C4-2B (cell line): ENCODE measurements at regions not wholly inside any gene's neighbourhood (a gene's known extent, or its start where the extent isn't known, plus 50 kb on each side); places are given as distances from the start of the nearest gene placed in this dataset.

Experiments
- ZFX ChIP-seq: fragments of 450-650 bp; IDR thresholded peaks from 2 replicates; pipeline ENCODE4 v1.6.1; 2017
- TF ChIP-seq, protein P1 (sequence below): fragments of 450-650 bp; conservative IDR thresholded peaks from 2 replicates; pipeline ENCODE4 v1.5.1; 2017; ENCODE audit warnings: mild to moderate bottlenecking

DNA sequence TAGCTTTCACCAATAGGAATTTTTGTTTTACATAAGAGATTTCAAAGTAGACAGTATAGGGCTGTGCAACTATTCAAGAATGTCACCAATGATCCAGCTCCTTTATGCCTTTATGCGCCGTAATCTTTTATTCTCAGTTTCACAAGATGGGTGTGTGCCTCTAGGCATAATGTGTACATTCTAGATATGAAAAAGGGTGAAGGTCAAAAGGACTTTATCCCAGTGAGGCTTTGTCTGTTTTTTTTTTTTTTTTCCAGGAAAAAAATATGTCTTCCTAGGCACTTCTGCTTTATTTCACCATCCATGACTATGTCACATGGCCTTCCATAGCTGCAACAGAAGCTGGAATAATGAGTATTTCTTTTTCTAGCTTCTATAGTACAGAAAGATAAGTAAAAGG, 142.3 kb upstream of the IGF1 start:
- TF ChIP-seq, protein P1, sequence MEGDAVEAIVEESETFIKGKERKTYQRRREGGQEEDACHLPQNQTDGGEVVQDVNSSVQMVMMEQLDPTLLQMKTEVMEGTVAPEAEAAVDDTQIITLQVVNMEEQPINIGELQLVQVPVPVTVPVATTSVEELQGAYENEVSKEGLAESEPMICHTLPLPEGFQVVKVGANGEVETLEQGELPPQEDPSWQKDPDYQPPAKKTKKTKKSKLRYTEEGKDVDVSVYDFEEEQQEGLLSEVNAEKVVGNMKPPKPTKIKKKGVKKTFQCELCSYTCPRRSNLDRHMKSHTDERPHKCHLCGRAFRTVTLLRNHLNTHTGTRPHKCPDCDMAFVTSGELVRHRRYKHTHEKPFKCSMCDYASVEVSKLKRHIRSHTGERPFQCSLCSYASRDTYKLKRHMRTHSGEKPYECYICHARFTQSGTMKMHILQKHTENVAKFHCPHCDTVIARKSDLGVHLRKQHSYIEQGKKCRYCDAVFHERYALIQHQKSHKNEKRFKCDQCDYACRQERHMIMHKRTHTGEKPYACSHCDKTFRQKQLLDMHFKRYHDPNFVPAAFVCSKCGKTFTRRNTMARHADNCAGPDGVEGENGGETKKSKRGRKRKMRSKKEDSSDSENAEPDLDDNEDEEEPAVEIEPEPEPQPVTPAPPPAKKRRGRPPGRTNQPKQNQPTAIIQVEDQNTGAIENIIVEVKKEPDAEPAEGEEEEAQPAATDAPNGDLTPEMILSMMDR = no peak
- TF ChIP-seq ZFX = no peak
